ENCODE measurements at regions not wholly inside any gene's neighbourhood (a gene's known extent, or its start where the extent isn't known, plus 50 kb on each side); places are given as distances from the start of the nearest gene placed in this dataset.

- TF ChIP-seq, protein P1, sequence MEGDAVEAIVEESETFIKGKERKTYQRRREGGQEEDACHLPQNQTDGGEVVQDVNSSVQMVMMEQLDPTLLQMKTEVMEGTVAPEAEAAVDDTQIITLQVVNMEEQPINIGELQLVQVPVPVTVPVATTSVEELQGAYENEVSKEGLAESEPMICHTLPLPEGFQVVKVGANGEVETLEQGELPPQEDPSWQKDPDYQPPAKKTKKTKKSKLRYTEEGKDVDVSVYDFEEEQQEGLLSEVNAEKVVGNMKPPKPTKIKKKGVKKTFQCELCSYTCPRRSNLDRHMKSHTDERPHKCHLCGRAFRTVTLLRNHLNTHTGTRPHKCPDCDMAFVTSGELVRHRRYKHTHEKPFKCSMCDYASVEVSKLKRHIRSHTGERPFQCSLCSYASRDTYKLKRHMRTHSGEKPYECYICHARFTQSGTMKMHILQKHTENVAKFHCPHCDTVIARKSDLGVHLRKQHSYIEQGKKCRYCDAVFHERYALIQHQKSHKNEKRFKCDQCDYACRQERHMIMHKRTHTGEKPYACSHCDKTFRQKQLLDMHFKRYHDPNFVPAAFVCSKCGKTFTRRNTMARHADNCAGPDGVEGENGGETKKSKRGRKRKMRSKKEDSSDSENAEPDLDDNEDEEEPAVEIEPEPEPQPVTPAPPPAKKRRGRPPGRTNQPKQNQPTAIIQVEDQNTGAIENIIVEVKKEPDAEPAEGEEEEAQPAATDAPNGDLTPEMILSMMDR (IDR thresholded peaks at IDR 0.05 in 4 of 5, conservative IDR thresholded peaks at IDR 0.05 in 1 of 5) = no peak
- TF ChIP-seq POLR2A (IDR thresholded peaks at IDR 0.05) = no peak
Measured at GRCh38 chr2:23178396-23178795, 206.6 kb upstream of the KLHL29 start.

Data from gastrocnemius medialis (tissue), 4 donors.